ENCODE measurements at regions not wholly inside any gene's neighbourhood (a gene's known extent, or its start where the extent isn't known, plus 50 kb on each side); places are given as distances from the start of the nearest gene placed in this dataset.

DNA sequence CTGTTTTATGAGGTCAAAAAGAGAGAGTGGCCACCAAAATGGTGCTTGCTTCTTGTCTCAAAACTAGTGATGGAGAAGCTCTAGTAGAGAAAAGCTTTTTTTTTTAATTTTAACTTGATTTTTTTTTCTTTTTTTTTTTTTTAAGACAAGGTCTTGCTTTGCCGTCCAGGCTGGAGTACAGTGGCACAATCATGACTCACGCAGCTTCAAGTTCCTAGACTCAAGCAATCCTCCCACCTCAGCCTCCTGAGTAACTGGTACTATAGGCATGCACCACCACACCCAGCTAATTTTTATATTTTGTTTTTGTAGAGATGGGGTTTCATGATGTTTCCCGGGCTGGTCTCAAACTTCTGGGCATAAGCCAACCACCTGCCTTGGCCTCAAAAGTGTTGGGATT is 279.0 kb downstream of the TBC1D4 start:
- no peak overlapping the region for H3K27ac ChIP-seq (ENCODE audit: low read length)
- H3K9me3 Mint-ChIP-seq = peaks cover 6 to 7% (median 7%) of the 10 kb centered on the region in 3 donors
- peaks cover 0 to 5% of the 10 kb centered on the region in 2 experiments for H3K27me3 ChIP-seq (replicated peaks in 1 of 2; ENCODE audit: control insufficient read depth in 2 of 2, extremely low read depth in 1 of 2, insufficient read depth in 2 of 2, low read length in 1 of 2)
- ChIA-PET CTCF (interaction anchor here (0.6 to 1.1 kb wide), 3 partner anchors 17 to 239 kb away, joined by 3 to 4 read pairs (median 4); no protein-coding TSS in a partner anchor), POLR2A (no interaction called here)
- H3K27me3 Mint-ChIP-seq = peaks cover 22 to 41% of the 10 kb centered on the region in 2 donors
- no peak overlapping the region for H3K4me3 ChIP-seq (ENCODE audit: control insufficient read depth in 1 of 2, extremely low read depth in 1 of 2, low read length in 1 of 2)
- no peaks in the 10 kb centered on the region for H3K36me3 Mint-ChIP-seq
- WGBS (ENCODE audit: insufficient coverage) = no CpG with 5 or more reads among the region's 3 CpGs
- ATAC-seq (replicated peaks in 1 of 4) (no peak), DNase-seq (no peak)
- no peak overlapping the region for H3K4me3 Mint-ChIP-seq
- no peaks in the 10 kb centered on the region for H3K4me1 Mint-ChIP-seq
- H3K27ac Mint-ChIP-seq = no peak overlapping the region
- no peaks in the 10 kb centered on the region for H3K9me3 ChIP-seq
- H3K4me1 ChIP-seq (ENCODE audit: control insufficient read depth in 1 of 2, extremely low read depth in 1 of 2, insufficient read depth in 2 of 2, low read length in 2 of 2) = no peaks in the 10 kb centered on the region
- H3K36me3 ChIP-seq (ENCODE audit: control insufficient read depth in 2 of 2, extremely low read depth in 1 of 2, insufficient read depth in 1 of 2, low read length in 1 of 2) = no peaks in the 10 kb centered on the region

DNA sequence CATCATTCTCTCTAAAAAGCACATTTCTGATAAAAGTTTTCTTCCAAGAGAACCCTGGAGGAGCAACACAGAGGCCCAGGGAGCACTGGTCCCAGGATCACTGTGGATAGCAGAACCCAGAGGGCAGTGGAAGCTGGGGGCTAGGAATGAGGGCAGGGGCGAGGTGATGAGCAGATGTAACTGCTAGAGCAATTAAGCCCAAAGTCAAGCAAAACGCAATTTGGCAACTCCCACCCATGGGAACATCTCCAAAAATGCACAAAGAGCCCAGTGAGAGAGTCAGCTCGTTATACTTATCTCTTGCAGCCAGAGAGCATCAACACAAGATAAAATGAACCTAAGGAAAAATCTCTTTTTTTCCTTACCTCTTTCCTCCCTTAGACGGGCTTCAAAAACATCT is 284.2 kb downstream of the TBC1D4 start:
- H3K27me3 Mint-ChIP-seq = peaks cover 30 to 45% of the 10 kb centered on the region in 2 donors

DNA sequence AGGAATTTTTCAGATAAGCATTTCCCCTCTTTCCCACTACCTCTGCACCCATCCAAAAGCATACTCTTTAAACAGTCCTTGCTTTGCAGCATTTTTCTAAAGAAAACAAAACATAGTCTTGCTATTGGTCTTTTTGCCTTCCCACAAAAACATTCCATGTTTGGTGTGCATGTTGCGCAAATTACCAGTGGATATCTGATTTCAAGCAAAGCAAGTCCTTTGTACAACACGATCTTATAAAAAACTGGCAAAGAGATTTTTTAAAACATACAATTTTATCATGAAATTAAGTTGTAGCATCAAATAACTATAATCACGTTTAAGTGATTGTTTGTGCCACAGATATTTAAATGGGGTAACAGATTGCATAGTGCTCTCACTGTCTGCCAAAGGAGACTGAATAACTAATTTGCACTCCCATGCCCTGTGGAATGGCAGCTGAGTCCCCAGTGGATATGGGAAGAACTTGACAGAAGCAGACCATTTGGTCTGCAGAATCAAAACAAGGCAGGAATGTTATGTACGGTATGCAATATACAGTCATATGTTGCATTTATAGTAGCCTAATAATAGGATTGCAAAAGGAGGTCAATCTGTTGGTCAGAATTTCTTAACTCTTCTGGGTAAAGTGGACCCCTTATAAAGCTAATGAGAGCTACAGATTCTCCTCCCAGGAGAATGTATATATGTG is 285.7 kb downstream of the TBC1D4 start:
- Histone ChIP-seq H3K4me1 (ENCODE audit: control insufficient read depth in 1 of 2, extremely low read depth in 1 of 2, insufficient read depth in 2 of 2, low read length in 2 of 2) (no peaks in the 10 kb centered on the region), H3K27ac (ENCODE audit: low read length) (no peak overlapping the region), H3K9me3 (no peaks in the 10 kb centered on the region), H3K4me3 (ENCODE audit: control insufficient read depth in 1 of 2, extremely low read depth in 1 of 2, low read length in 1 of 2) (no peak overlapping the region), H3K27me3 (replicated peaks in 1 of 2; ENCODE audit: control insufficient read depth in 2 of 2, extremely low read depth in 1 of 2, insufficient read depth in 2 of 2, low read length in 1 of 2) (peaks cover 0 to 2% of the 10 kb centered on the region in 2 experiments), H3K36me3 (ENCODE audit: control insufficient read depth in 2 of 2, extremely low read depth in 1 of 2, insufficient read depth in 1 of 2, low read length in 1 of 2) (no peaks in the 10 kb centered on the region)
- peaks cover 28 to 41% of the 10 kb centered on the region in 2 donors for H3K27me3 Mint-ChIP-seq
- H3K9me3 Mint-ChIP-seq = no peaks in the 10 kb centered on the region
- ChIA-PET CTCF (no interaction called here), POLR2A (no interaction called here)
- 100% methylated on average over 1 of the region's 4 CpGs for WGBS (ENCODE audit: insufficient coverage)
- DNase-seq = no peak
- ATAC-seq (replicated peaks in 1 of 4) = no peak
- no peak overlapping the region for H3K27ac Mint-ChIP-seq
- no peaks in the 10 kb centered on the region for H3K36me3 Mint-ChIP-seq
- H3K4me1 Mint-ChIP-seq = no peaks in the 10 kb centered on the region
- H3K4me3 Mint-ChIP-seq = no peak overlapping the region

More for the DNA sequence above, 284.2 kb downstream of the TBC1D4 start:
- Histone ChIP-seq H3K36me3 (ENCODE audit: control insufficient read depth in 2 of 2, extremely low read depth in 1 of 2, insufficient read depth in 1 of 2, low read length in 1 of 2) (no peaks in the 10 kb centered on the region), H3K27me3 (replicated peaks in 1 of 2; ENCODE audit: control insufficient read depth in 2 of 2, extremely low read depth in 1 of 2, insufficient read depth in 2 of 2, low read length in 1 of 2) (peaks cover 0 to 2% of the 10 kb centered on the region in 2 experiments), H3K9me3 (no peaks in the 10 kb centered on the region), H3K4me1 (ENCODE audit: control insufficient read depth in 1 of 2, extremely low read depth in 1 of 2, insufficient read depth in 2 of 2, low read length in 2 of 2) (no peaks in the 10 kb centered on the region), H3K27ac (ENCODE audit: low read length) (no peak overlapping the region), H3K4me3 (ENCODE audit: control insufficient read depth in 1 of 2, extremely low read depth in 1 of 2, low read length in 1 of 2) (no peak overlapping the region)
- ATAC-seq (replicated peaks in 1 of 4) (no peak), DNase-seq (no peak)
- Mint-ChIP-seq H3K9me3 (no peaks in the 10 kb centered on the region), H3K27ac (no peak overlapping the region), H3K4me1 (no peaks in the 10 kb centered on the region), H3K4me3 (no peak overlapping the region), H3K36me3 (no peaks in the 10 kb centered on the region)
- ChIA-PET POLR2A (interaction anchor here in 1 of 2 donors (0.7 kb wide), 1 partner anchor 119 kb away, joined by 3 read pairs; no protein-coding TSS in a partner anchor), CTCF (interaction anchor here in 1 of 2 donors (0.7 kb wide), 1 partner anchor 1456 kb away, joined by 3 read pairs; no protein-coding TSS in a partner anchor)
- 67% methylated on average over 1 of the region's 4 CpGs for WGBS (ENCODE audit: insufficient coverage)

DNA sequence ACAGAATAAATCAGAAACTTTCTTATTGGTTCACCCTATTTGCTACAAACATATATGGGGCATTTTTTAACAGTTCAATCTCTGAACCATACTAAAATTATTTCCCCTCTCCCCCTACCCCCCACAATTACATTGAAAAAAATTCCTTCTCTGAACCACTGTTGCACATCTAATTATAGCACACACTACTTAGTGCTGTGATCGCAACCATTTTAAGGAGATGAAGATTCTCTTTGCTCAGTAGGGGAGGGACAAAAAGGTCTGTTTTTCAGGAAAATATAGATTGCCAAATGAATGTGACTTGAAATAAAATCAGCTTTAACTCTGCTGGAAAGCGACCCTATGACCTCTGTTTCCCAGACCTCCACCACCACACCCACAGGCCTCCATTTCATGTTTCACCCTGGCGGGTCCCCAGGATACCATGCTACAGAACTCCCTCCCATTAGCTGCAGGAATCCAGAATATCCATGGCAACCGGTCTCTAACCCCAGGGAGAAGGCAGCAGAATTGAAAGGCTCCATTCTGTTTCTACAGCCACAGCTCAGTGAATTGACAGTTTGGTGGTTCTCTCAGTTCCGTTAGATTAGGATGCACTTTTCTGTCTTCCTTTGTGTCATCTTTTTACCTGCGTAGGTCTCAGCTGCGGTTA is 286.3 kb downstream of the TBC1D4 start:
- no peak overlapping the region for H3K27ac Mint-ChIP-seq
- CTCF ChIA-PET = no interaction called here
- H3K4me3 ChIP-seq (ENCODE audit: control insufficient read depth in 1 of 2, extremely low read depth in 1 of 2, low read length in 1 of 2) = no peak overlapping the region
- H3K4me1 ChIP-seq (ENCODE audit: control insufficient read depth in 1 of 2, extremely low read depth in 1 of 2, insufficient read depth in 2 of 2, low read length in 2 of 2) = no peaks in the 10 kb centered on the region
- H3K9me3 Mint-ChIP-seq = no peaks in the 10 kb centered on the region
- H3K27me3 ChIP-seq (replicated peaks in 1 of 2; ENCODE audit: control insufficient read depth in 2 of 2, extremely low read depth in 1 of 2, insufficient read depth in 2 of 2, low read length in 1 of 2) = peaks cover 0 to 2% of the 10 kb centered on the region in 2 experiments
- no peaks in the 10 kb centered on the region for H3K4me1 Mint-ChIP-seq
- H3K4me3 Mint-ChIP-seq = no peak overlapping the region
- POLR2A ChIA-PET = no interaction called here
- no peaks in the 10 kb centered on the region for H3K9me3 ChIP-seq
- no peaks in the 10 kb centered on the region for H3K36me3 ChIP-seq (ENCODE audit: control insufficient read depth in 2 of 2, extremely low read depth in 1 of 2, insufficient read depth in 1 of 2, low read length in 1 of 2)
- DNase-seq = no peak
- H3K27ac ChIP-seq (ENCODE audit: low read length) = no peak overlapping the region
- WGBS (ENCODE audit: insufficient coverage) = 88% methylated on average over 6 of the region's 7 CpGs
- H3K36me3 Mint-ChIP-seq = no peaks in the 10 kb centered on the region
- H3K27me3 Mint-ChIP-seq = peaks cover 25 to 34% of the 10 kb centered on the region in 2 donors
- ATAC-seq (replicated peaks in 1 of 4) = no peak

DNA sequence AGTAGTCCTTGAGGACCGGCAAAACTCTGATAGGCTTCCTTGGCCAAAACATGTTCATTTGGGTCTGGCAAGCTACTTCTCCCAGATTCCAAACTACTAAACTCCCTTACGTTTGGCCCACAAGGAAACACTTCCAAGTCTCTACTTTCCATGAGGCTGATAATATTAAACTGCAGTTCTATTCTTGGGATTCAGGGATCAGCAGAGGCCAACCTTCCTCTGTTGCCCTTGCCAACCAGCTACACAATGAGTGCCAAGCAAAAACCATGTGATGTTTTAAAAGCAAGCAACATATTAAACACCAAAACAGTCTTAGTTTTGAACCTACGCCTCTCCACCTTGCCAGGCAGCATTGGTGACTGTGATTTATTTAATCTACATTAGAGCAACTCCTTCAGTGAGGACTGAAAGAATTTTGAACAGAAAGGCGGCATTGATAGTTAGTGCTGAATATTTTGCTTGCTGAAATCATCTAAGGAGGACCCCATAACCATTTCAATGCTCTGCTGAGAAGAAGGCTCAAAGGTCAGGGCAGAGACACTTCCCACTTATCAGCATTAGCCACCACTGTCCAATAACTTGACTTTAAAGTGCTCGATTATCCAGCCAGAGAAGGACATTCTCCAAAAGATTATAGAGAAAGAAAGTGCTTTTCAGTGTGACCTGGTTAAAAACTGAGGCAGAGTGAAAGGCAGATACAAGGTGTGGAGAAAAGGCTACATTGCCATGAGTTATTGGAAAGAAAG is 287.1 kb downstream of the TBC1D4 start:
- ATAC-seq (replicated peaks in 1 of 4) = no peak
- no peaks in the 10 kb centered on the region for H3K9me3 Mint-ChIP-seq
- H3K27me3 Mint-ChIP-seq = peaks cover 23 to 32% of the 10 kb centered on the region in 2 donors
- H3K36me3 Mint-ChIP-seq = no peaks in the 10 kb centered on the region
- no peaks in the 10 kb centered on the region for H3K4me1 Mint-ChIP-seq
- no peak overlapping the region for H3K4me3 Mint-ChIP-seq
- no peak overlapping the region for H3K27ac Mint-ChIP-seq
- Histone ChIP-seq H3K4me3 (ENCODE audit: control insufficient read depth in 1 of 2, extremely low read depth in 1 of 2, low read length in 1 of 2) (no peak overlapping the region), H3K27ac (ENCODE audit: low read length) (no peak overlapping the region), H3K9me3 (no peaks in the 10 kb centered on the region), H3K4me1 (ENCODE audit: control insufficient read depth in 1 of 2, extremely low read depth in 1 of 2, insufficient read depth in 2 of 2, low read length in 2 of 2) (no peaks in the 10 kb centered on the region), H3K36me3 (ENCODE audit: control insufficient read depth in 2 of 2, extremely low read depth in 1 of 2, insufficient read depth in 1 of 2, low read length in 1 of 2) (no peaks in the 10 kb centered on the region), H3K27me3 (replicated peaks in 1 of 2; ENCODE audit: control insufficient read depth in 2 of 2, extremely low read depth in 1 of 2, insufficient read depth in 2 of 2, low read length in 1 of 2) (peaks cover 0 to 2% of the 10 kb centered on the region in 2 experiments)
- DNase-seq = no peak
- WGBS (ENCODE audit: insufficient coverage) = no CpG with 5 or more reads among the region's 5 CpGs
- ChIA-PET CTCF (no interaction called here), POLR2A (no interaction called here)

DNA sequence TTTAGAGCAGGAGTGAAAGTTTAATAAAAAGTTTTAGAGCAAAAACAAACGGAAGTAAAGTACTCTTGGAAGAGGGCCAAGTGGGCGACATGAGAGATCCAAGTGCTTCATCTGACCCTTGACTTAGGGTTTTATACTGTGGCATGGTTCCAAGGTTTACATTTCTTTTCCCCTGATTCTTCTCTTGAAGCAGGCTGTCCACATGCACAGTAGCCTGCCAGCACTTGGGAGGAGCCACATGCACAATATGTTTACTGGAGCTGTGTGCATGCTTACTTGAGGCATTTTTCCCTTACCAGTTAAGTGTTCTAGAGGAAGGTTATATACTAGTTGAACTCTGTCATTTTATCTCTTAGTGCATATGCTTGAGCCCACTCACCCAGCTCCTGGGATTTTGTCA is 295.6 kb downstream of the TBC1D4 start:
- Mint-ChIP-seq H3K4me3 (no peak overlapping the region), H3K27ac (no peak overlapping the region), H3K36me3 (peaks cover 3% of the 10 kb centered on the region), H3K27me3 (peaks cover 24 to 26% of the 10 kb centered on the region in 2 donors), H3K4me1 (no peaks in the 10 kb centered on the region), H3K9me3 (peaks cover 13 to 20% (median 19%) of the 10 kb centered on the region in 3 donors)
- H3K27ac ChIP-seq (ENCODE audit: low read length) = no peak overlapping the region
- ChIA-PET POLR2A (no interaction called here), CTCF (no interaction called here)
- H3K9me3 ChIP-seq = no peaks in the 10 kb centered on the region
- 75% methylated on average over 2 of the region's 2 CpGs for WGBS (ENCODE audit: insufficient coverage)
- H3K36me3 ChIP-seq (ENCODE audit: control insufficient read depth in 2 of 2, extremely low read depth in 1 of 2, insufficient read depth in 1 of 2, low read length in 1 of 2) = no peaks in the 10 kb centered on the region
- no peak for ATAC-seq (replicated peaks in 1 of 4)
- no peaks in the 10 kb centered on the region for H3K4me1 ChIP-seq (ENCODE audit: control insufficient read depth in 1 of 2, extremely low read depth in 1 of 2, insufficient read depth in 2 of 2, low read length in 2 of 2)
- H3K4me3 ChIP-seq (ENCODE audit: control insufficient read depth in 1 of 2, extremely low read depth in 1 of 2, low read length in 1 of 2) = no peak overlapping the region
- DNase-seq = no peak
- peaks cover 0 to 3% of the 10 kb centered on the region in 2 experiments for H3K27me3 ChIP-seq (replicated peaks in 1 of 2; ENCODE audit: control insufficient read depth in 2 of 2, extremely low read depth in 1 of 2, insufficient read depth in 2 of 2, low read length in 1 of 2)
